GM18861 (cell line): ENCODE measurements at regions not wholly inside any gene's neighbourhood (a gene's known extent, or its start where the extent isn't known, plus 50 kb on each side); places are given as distances from the start of the nearest gene placed in this dataset.

Source experiments
- ATAC-seq: cut with Tn5 transposase; IDR thresholded peaks from one replicate; pipeline ENCODE4 v1.9.1; 2021; ENCODE audit not compliant: unreplicated experiment

DNA sequence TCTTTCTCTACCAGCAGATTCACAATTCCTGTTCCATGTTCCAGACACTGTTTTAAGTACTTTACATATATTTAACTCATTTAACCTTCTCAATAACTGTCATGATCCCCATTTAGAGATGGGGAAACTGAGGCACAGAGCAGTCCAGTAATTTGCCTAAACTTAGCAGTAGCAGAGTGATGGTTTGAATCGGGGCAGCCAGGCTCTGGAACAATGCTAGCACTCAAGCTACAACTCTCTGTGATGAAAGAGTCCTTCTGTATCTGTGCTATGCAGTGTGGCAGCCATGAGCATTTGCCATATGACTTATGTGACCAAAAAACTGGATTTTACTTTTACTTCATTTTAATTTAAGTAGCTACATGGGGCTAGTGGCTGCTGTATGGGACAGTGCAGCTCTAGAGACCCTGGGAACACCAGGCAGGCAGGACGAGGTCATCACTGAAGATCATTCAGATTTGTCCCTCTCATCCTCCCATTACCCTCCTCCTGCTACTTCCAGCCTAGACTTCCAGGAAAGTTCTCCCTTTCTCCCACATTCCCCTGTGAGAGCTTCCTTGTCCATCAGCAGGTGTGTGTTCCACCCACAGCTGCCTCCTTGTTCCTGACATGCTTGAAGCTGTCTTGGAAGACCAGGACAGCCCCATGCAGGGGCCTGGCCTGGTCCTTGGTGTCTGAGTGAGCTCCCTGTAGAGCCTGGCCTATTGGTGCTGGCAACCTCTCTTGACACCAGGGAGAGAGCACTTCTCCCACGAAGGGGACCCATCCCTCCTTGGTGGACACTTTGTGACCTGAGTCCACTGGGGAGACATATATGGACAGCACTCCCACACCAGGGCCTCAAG lies 157.0 kb downstream of the MRPL14 start:
- ATAC-seq = no peak

DNA sequence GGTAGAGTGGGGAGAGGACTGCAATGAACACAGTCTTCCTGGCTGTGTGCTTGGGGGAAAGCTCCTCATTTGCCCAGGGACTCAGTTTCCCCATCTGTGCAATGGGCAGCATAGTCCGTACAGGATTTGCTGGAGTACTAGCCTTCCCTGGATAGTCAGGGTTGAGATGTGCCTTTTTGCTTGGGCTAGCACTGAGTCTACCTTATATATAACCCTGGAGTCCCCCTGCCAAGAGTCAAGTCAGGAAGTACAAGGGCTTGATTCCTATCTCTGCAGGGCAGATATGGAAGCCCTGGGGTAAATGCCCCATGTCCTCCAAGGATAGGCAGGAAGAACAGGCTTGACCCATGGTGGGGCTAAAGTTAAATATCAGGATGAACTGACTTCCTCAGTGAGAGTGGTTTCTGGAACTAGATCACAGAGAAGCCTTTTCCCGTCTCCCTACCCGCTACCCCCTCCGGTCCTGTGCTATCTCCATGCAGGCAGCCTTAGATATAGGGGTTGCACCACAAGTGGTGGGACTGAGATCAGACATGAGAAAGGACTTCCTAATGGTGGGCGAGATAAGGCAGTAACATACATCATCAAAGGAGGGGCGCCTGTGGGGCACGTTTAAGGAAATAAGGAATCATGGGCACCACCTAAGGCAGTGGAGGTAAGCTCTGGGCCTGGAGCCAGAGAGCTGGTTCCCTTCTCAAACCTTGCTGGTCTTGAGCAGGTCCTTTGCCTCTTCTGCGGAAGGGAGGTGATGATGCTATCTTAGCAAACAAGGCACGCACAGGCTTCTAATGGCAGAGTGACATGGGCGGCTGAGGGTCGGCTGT lies 157.9 kb downstream of the MRPL14 start:
- ATAC-seq = no peak

DNA sequence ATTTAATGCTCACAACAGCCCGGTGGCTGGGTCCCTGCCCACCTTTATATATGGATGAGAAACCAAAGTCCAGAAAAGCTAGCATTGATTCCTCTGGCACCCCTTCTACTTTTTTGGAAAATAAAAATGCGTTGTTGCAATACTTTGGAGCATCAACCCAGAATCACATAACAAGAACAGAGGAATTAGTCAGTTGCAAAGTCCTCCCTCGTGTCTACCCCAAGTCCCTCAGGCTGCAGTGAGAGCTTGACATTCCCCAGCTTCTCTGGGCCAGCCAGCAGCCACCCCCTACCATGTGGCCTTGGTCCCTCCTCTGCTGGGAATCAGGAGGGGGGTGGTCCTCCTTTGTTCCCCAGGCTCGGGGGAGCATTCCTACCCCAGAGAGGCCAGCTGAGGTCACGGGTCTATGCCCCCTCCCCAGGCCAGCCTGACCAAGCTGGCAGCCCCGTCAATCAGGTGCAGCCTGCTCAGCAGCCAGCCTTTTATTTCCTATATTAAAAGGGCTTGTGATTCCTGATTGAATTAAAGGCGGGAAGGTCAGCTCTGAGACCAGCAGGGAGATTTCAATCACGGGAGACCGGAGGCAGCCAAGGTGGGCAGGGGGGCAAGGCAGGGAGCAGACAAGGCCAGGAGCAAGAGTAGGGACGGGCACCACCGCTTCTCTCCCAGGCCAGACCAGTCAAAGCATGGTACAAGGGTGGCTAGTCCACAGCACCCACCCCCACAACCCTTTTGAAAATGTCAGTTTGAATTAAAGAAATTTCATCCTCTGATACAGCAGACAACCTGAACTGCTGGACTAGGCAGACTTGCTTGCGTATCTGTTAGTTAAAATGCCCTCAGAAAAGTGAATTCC lies 158.9 kb downstream of the MRPL14 start:
- ATAC-seq = no peak

DNA sequence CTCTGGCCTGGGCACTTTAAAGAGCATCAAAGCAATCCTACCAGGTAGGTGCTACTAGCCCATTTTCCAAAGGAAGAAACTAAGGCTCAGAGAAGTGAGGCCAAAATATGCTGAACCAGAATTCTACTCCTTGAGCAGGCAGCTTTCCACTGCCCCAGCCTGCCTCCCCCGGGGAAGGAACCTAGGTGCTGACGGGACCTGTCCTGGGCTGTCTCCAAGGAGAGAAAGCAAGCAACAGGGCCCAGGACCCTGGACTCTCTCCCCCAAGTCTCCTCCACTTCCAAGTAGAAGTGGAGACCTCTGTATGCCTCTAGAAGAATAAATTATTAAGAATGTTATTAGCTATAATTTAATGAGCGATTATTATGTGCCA lies 159.5 kb downstream of the MRPL14 start:
- ATAC-seq = no peak

DNA sequence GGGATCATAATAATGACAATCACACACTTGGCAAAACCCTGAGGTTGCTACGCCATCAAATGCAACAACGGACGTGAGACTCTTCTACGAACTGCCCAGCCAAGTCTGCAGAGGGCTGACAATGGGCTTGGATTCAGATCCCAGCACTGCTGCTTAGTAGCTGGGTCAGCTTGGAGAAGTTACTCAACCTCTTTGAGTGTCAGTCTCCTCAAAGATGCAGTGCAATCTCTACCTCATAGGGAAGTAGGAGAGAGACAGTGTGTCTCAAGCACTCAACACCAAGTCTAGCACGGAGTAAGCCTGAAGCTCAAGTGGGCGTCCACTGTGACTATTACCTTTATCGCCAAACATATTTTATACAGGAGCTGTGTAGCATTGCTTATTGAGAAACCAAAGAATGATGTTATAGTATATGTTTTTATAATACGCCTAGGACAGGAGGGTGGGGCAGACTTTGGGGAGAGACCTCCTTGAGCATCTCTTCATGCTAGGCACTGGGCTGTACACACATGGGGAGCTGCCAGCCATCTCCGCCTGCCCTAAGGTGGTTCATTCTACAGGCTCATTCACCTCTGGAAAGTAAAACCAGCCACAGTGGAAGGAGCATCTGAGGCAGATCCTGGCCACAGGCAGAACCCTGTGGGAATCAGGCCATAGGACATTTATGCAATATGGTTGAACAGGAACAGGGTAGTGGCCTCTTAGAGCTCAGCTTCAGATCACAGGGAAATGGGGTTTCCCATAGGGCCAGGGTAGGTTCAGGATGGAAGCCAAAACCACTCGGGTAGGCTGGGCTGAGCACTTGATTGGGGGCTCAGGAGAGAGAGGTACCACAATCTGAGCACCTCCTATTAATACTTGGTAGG lies 160.2 kb downstream of the MRPL14 start:
- ATAC-seq = no peak

DNA sequence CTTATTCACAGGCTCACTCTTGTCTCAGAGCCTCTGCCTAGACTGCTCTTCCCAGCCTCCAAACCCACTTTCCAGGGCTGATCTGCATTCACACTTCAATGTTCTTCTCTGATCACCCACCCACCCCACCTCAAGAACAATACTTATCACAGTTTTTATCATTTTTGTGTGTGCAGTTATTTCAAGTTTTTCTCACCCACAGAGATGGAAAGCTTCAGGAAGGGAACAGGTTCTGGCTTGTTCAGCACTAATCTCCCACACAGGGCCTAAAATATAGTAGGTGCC lies 160.9 kb downstream of the MRPL14 start:
- no peak for ATAC-seq

DNA sequence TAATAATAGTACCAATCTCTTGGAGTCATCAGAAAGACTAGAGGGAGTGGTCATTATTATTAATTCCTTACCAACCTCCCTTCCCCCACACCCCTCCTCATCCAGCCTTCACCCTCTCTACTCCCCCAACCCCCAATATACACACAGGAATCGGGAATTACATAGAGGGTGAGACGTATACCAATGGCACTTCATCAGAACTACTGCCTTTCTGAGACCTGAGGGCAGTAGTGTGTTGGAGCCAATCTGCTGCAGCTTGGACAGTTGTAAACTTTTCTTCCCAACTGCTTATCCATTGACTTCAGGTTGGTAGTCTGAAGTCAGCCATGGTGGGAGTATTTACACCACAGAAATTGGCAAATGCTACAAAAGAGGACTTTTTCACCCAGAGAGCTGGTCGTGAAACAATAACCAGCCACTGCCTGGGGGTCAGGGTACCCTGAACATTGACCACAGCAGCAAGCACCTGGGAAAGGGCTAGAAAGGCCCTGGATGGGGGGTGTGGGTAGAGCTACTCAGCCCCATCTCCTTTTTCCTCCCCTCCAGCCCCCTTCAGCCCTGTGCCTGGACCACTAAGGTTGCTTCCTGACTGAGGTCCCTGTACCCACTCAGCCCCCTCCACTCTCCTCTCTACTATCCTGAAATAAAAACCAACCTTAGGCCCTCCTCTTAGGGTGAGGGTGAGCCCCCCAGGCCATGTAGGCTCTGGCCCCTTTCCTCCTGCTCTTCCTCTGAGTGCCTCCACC lies 161.5 kb downstream of the MRPL14 start:
- no peak for ATAC-seq

DNA sequence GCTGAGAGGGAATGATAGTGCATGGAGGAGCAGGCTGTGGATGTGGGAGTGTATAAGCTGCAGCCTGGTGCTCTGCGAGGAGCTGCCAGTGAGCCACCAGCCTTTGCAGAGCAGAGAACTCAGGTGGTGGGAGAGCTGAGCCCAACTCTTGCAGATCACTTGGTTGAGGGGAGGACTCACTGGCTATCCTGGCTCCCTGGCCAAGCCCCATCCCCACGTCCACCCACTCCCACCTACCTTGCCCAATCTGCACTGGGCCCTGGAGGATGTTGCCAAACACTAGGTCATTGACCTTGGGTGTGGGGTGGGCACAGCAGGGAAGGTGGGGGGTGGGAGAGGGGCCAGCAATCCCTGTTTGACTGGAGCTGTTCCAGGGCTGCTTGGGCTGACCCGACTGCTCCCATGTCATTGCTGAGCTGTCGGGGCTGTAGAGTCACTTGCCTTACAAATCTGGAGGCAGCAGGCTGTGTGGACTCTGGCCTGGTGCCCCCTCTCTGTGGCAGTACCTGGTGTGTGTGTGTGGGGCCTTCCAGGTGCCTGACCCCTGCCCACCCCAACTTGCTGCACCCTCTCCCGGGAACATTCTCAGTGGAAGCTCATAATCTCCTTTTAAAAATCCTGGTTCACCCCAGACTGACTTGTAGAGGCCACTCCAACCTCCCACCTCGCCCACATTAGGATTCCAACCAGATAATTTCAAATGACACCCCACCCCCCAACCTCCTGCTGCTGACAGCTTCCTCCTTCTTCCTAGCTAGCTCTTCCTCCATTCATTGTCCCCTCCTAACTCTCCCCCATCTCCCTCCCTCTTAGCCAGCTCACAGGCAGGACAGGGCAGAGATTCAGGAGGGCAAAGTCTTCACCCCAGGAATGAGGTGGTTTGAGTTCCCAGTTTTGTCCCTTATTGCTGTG lies 162.3 kb downstream of the MRPL14 start:
- no peak for ATAC-seq

DNA sequence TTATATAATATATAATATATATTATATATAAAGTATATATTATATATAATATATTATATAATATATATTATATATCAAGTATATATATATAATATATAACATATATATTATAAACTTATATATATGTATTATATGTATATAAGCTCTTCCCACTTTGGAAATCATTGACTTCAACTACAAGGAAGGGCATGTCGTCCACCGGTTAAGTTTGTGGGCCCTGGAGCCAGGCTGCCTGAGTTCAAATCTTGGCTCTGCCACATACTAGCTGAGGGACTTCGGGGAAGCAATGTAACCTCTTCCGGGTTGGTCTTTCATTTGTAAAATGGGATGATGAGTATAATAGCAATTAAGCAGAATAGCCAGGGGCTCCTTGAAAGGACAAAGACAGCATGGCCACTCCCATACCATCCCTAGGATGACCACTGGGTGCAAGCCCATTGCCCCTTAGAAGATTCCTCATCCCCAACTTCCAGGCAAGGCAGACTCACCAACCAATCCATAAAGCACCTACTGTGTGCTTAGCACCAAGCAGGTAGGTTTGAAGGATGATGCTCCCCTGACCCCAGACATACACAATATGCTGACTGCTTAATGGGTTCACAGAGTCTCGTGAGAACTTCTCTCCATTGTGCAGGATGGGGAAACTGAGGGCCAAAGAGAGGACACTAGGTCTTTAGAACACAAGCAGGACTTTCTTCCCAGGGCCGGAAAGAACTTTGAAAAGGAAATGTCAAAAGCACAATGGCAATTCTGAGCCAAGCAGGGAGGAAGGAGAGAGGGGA lies 163.2 kb downstream of the MRPL14 start:
- ATAC-seq = no peak

DNA sequence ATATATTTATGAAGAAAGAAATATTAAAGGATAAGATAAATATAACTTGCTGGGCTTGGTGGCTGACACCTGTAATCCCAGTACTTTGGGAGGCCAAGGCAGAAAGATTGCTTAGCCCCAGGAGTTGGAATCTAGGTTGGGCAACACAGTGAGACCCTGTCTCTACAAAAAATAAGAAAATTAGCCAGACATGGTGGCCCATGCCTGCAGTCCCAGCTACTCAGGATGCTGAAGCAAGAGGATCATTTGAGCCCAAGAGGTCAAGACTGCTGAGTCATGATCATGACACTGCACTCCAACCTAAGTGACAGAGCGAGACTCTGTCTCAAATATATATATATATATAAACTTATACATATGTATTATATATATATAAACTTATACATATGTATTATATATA lies 164.0 kb downstream of the MRPL14 start:
- no peak for ATAC-seq

DNA sequence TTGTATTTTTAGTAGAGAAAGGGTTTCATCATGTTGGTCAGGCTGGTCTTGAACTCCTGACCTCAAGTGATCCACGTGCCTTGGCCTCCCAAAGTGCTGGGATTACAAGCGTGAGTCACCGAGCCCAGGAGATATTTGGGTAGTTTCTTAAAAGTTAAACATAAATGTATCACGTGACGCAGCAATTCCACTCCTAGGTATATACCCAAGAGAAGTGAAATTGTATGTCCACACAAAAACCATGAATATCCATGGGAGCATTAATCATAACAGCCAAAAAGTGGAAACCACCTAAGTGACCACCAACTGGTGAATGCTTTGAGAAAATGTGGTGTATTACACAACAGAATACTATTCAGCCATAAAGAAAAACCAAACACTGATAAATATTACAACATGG lies 164.8 kb downstream of the MRPL14 start:
- no peak for ATAC-seq

DNA sequence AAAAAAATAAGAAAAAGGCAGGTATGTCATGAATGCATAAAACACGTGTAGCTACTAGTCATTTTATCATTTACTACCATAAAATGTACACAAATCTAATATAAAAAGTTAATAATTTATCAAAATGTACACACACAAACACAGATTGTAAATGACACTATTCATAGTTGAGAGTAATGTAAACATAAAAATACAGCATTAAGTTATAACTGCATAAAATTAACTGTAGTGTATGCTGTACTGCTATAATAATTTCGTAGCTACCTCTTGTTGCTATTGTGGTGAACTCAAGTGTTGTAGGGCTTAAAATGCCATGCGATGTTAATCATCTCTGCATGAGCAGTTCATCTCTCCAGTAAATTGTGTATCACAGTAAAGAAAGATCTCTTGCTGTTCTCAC lies 170.0 kb downstream of the MRPL14 start:
- no peak for ATAC-seq

DNA sequence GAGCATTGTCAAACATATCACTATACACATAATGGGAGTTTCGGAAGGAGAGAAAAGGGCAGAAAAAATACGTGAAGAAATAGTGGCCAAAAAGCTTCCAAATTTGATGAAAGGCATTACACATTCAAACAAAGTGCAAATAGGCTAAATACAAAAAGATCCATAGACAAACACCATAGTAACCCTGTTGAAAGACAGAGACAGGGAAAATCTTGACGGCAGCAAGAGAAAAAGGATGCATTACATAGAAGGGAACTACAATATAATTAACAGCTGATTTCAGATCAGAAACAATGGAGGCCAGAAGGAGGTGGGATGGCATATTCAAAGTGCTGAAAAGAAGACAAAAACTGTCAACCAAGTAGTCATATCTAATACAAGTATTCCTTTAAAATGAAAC lies 170.8 kb downstream of the MRPL14 start:
- ATAC-seq = no peak

DNA sequence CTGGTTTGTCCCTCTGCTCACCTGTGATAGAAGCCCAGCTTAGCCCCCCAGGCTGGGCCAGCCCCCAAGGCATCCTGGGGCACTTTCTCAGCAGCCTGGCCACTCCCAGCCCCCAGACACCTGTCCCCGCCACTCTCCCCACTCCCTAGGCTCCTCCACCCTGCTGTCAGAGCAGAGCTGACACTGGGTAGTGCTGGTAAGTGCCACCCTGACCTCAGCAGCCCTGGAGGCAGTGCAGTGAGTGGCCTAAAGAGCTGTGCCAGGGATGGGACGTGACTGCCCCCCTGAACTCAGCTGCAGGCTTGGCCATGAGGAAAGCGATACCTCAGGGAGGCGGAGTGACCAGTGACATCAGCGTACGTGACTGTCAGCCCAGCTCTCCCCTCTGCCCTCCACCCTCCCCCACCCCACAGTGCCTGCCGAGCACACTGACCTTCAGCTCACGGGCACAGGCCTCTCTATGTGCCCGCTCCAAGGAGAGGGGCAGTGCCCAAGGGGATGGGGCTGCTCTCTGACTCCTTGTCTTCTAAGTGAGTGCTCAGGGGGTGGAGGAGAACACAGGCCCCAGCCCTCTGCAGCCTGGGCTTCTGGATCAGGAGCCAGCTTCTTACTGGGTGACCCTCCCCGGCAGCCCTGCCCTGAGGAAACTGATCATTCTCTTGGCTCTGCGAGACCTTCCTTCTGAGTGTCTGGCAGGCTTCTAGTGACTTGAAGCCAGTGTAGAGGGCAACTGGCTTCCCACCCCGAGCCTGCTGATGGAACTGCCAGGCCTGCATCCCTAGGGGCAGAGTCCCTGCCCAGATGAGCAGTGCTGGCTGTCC lies 172.7 kb downstream of the MRPL14 start:
- ATAC-seq = no peak

DNA sequence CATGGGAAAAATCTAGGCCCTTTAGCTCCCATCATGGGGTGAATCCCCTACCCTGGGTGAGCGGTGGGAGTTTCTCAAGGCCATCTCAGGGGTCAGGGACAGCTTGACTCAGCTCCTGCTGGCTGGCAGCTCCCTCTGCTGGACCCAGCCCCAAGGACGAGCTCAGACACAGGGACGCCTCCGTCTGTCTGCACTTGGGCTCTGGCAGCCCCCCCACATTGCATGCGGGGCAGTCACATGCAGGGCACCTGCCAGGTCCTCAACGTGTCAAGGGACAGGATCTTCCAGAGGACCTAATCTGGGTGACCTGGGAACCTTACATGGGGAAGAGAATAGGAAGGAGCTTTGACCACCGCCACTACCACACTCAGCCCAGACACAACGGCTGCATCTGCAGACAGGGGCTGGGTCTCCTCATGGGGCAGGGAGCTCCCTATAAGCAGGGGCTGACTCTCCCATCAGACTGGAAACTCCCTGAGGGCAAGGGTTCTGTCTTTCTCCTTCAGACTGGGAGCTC lies 173.4 kb downstream of the MRPL14 start:
- no peak for ATAC-seq

DNA sequence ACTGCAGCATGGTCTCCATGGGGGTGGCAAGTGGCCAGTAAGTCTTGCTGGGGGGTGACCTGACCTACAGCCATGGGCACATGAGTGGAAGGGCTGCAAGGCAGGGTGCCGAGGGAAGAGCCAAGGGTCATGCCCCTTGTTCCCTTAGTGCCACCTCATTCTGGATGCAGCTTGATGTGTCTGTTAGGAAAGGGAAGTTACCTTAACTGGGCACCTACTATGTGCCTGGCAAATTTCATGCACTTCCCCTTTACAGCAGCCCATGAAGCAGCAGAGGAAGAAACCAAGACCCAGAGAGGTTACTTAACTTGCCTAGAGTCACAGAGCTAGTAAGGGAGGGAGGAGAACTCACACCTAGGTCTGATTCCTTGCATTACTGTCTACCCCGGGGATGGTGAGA lies 174.0 kb downstream of the MRPL14 start:
- no peak for ATAC-seq

DNA sequence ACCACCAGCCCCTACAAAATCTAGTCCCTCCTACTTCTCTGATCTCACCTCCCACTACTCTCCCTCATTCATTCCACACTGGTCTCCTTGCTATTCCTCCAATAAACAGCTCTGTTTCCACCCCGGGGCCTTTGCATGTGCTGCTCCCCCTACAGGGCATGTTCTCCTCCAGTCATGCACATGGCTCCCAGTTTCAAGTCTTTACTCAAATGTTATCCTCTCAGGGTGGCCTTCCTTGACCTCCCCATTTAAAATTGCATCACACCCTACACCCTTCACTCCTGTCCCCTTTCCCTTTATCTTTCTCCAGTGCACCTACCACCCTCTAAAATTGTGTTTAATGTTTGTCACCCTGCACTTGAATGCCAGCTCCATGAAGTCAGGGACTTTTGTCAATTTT lies 174.5 kb downstream of the MRPL14 start:
- ATAC-seq = no peak
